H7 (cell line): ENCODE measurements at regions not wholly inside any gene's neighbourhood (a gene's known extent, or its start where the extent isn't known, plus 50 kb on each side); places are given as distances from the start of the nearest gene placed in this dataset.

Experiments
- DNase-seq: peaks from one replicate; pipeline ENCODE4 v3.0.0; 2012
- H3K27me3 ChIP-seq: 2 replicates; pipeline ENCODE4 v1.6.0; 2011; ENCODE audit warnings: mild to moderate bottlenecking, low read length; ENCODE audit not compliant: control insufficient read depth, insufficient read depth
- H3K36me3 ChIP-seq: replicated peaks from 2 replicates; pipeline ENCODE4 v1.5.1; 2011; ENCODE audit warnings: low read length; ENCODE audit not compliant: control insufficient read depth, insufficient read depth
- H3K4me3 ChIP-seq: 2 replicates; pipeline ENCODE4 v1.5.1; 2011; ENCODE audit warnings: low read depth, mild to moderate bottlenecking, control low read depth, low read length, moderate library complexity; ENCODE audit not compliant: insufficient read depth

- Histone ChIP-seq H3K36me3 (no peaks in the 10 kb centered on the region), H3K4me3 (no peak overlapping the region), H3K27me3 (no peaks in the 10 kb centered on the region)
- no peak for DNase-seq
These were observed 168.6 kb upstream of the SHH start for GRCh38 chr7:155980841-155981240.

GRCh38 chr7:155979994-155980393 lies 167.7 kb upstream of the SHH start:
- no peak for DNase-seq
- Histone ChIP-seq H3K27me3 (no peaks in the 10 kb centered on the region), H3K36me3 (no peaks in the 10 kb centered on the region), H3K4me3 (no peak overlapping the region)

GRCh38 chr7:155979566-155979965 lies 167.3 kb upstream of the SHH start:
- no peak for DNase-seq
- H3K36me3 ChIP-seq, result no peaks in the 10 kb centered on the region
- H3K27me3 ChIP-seq, result no peaks in the 10 kb centered on the region
- H3K4me3 ChIP-seq, result no peak overlapping the region

- Histone ChIP-seq H3K4me3 (no peak overlapping the region), H3K27me3 (no peaks in the 10 kb centered on the region), H3K36me3 (no peaks in the 10 kb centered on the region)
- no peak for DNase-seq
These were observed 163.2 kb upstream of the SHH start for GRCh38 chr7:155975490-155975889.

GRCh38 chr7:155974186-155974897 lies 162.1 kb upstream of the SHH start:
- no peak for DNase-seq
- no peaks in the 10 kb centered on the region for H3K36me3 ChIP-seq
- no peaks in the 10 kb centered on the region for H3K27me3 ChIP-seq
- H3K4me3 ChIP-seq, result no peak overlapping the region

GRCh38 chr7:155973451-155973997 lies 161.3 kb upstream of the SHH start:
- Histone ChIP-seq H3K27me3 (no peaks in the 10 kb centered on the region), H3K36me3 (no peaks in the 10 kb centered on the region), H3K4me3 (no peak overlapping the region)
- DNase-seq, result no peak

- DNase-seq, result no peak
- Histone ChIP-seq H3K4me3 (no peak overlapping the region), H3K36me3 (no peaks in the 10 kb centered on the region), H3K27me3 (no peaks in the 10 kb centered on the region)
These were observed 160.6 kb upstream of the SHH start for GRCh38 chr7:155972651-155973390.

- DNase-seq, result no peak
- no peaks in the 10 kb centered on the region for H3K36me3 ChIP-seq
These were observed 160.0 kb upstream of the SHH start for GRCh38 chr7:155972247-155972646.

GRCh38 chr7:155971180-155971770 lies 159.0 kb upstream of the SHH start:
- Histone ChIP-seq H3K4me3 (no peak overlapping the region), H3K36me3 (no peaks in the 10 kb centered on the region), H3K27me3 (no peaks in the 10 kb centered on the region)
- no peak for DNase-seq

More at GRCh38 chr7:155972247-155972646, 160.0 kb upstream of the SHH start:
- Histone ChIP-seq H3K27me3 (no peaks in the 10 kb centered on the region), H3K4me3 (no peak overlapping the region)

- no peaks in the 10 kb centered on the region for H3K36me3 ChIP-seq
- H3K27me3 ChIP-seq, result no peaks in the 10 kb centered on the region
- H3K4me3 ChIP-seq, result no peak overlapping the region
- no peak for DNase-seq
These were observed 157.1 kb upstream of the SHH start for GRCh38 chr7:155969192-155969929.

GRCh38 chr7:155965010-155965409 lies 152.7 kb upstream of the SHH start:
- Histone ChIP-seq H3K4me3 (no peak overlapping the region), H3K27me3 (no peaks in the 10 kb centered on the region), H3K36me3 (no peaks in the 10 kb centered on the region)
- DNase-seq, result no peak

- no peak for DNase-seq
- Histone ChIP-seq H3K4me3 (no peak overlapping the region), H3K27me3 (no peaks in the 10 kb centered on the region), H3K36me3 (no peaks in the 10 kb centered on the region)
These were observed 152.3 kb upstream of the SHH start for GRCh38 chr7:155964543-155964942.

- Histone ChIP-seq H3K4me3 (no peak overlapping the region), H3K36me3 (no peaks in the 10 kb centered on the region), H3K27me3 (no peaks in the 10 kb centered on the region)
- DNase-seq, result no peak
These were observed 151.5 kb upstream of the SHH start for GRCh38 chr7:155963771-155964195.

GRCh38 chr7:155963356-155963755 lies 151.1 kb upstream of the SHH start:
- Histone ChIP-seq H3K27me3 (no peaks in the 10 kb centered on the region), H3K4me3 (no peak overlapping the region), H3K36me3 (no peaks in the 10 kb centered on the region)
- DNase-seq, result no peak
